GM19438 (cell line): ENCODE measurements at regions not wholly inside any gene's neighbourhood (a gene's known extent, or its start where the extent isn't known, plus 50 kb on each side); places are given as distances from the start of the nearest gene placed in this dataset.
A peak's percentile ranks its signal among the peaks of the same experiment; 100 is the strongest.

ENCODE experiments used
- ATAC-seq: cut with Tn5 transposase; IDR thresholded peaks from one replicate; pipeline ENCODE4 v1.9.1; 2021; ENCODE audit warnings: low read depth; ENCODE audit not compliant: unreplicated experiment

DNA sequence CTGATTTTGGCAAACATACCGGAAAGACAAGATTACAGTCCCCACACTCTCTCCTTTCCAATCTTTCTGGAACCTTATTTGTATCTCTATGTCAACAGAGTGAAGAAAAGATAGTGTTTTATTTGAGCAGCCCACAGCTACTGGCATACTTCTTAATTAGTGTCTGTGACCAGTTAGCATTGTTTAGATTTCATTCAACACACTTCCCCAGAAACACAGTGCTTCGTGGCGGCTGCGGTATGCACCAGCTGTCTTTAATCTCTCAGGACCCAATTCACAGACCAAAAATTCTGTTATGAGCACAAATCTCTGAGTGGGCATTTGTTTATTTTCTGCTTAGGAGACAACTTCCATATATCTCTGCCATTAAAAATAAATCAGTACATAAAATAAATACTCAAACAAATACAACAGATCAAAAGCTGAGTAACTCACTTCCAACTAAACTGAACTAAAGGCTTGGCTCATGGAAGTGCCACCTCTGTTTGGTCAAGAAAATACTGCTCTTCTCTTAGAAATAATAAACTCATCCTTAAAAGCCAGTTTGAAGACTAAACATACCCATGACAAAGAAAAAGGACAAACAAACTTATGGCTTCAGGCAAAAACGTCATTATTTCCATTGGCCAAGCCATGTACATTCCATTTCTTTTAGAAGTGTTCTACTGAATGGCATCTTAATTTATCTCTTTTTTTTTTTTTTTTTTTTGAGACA, 392.4 kb downstream of the TXNL1 start:
- no peak for ATAC-seq

- ATAC-seq: no peak
These were observed 398.0 kb downstream of the TXNL1 start for GRCh38 chr18:56240405-56240804.

GRCh38 chr18:56238576-56238975, 399.8 kb downstream of the TXNL1 start:
- no peak for ATAC-seq

- ATAC-seq: peak; percentile 79
These were observed 402.8 kb downstream of the TXNL1 start for GRCh38 chr18:56235481-56236013.

DNA sequence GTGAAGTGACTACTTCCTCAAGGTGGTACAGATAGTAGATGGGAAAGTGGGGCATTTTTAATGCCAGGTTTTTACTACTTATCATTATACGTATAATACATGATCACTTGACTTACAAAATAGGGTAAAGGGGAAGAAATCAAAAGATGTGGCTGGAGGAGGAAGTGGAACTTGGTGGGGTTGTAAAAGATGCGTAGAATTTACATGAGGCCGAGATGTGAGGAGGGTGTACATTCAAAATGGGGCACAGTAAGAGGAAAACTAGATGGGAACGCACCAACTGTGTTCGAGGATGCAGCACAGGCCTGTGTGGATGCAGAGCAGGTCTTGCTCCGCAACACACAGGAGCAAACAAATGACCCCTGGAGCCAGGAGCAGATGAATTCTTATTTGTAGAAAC, 403.3 kb downstream of the TXNL1 start:
- ATAC-seq: no peak

DNA sequence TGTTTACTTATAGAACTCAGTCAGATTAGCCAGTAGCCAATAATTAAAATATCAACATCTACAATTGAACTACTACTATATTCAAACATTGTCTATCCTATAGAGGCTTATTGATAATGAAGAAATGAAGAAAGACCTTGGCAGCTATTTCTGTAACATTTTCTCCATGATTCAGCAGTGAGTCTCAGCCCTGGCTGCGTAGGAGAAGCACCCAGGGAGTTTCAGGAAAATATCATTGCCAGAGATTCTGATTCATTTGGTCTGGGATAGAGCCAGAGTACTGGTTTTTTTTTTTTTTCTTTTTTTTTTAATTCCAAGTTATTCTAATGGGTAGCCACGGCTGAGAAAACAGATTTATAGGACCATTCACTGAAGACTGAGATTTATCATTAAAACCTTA, 404.8 kb downstream of the TXNL1 start:
- no peak for ATAC-seq

DNA sequence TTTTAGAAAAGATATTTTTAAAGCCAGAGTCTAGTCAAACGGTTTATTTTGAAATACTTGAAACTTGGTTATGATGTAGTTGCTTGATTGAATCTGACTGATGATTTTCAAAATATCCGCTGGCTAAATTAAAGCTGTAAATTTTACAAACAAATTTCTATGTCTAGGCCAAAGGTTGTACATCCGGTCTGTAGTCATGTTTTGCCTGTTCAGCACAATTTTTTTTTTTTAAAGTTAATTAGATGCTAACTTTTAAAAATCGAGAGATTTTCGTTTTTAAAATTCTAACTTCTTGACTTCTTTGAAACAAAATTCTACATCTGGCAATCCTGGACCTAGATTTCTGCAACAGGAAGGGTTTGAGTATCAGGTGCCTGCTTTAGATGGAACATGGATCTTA, 412.4 kb downstream of the TXNL1 start:
- no peak for ATAC-seq

DNA sequence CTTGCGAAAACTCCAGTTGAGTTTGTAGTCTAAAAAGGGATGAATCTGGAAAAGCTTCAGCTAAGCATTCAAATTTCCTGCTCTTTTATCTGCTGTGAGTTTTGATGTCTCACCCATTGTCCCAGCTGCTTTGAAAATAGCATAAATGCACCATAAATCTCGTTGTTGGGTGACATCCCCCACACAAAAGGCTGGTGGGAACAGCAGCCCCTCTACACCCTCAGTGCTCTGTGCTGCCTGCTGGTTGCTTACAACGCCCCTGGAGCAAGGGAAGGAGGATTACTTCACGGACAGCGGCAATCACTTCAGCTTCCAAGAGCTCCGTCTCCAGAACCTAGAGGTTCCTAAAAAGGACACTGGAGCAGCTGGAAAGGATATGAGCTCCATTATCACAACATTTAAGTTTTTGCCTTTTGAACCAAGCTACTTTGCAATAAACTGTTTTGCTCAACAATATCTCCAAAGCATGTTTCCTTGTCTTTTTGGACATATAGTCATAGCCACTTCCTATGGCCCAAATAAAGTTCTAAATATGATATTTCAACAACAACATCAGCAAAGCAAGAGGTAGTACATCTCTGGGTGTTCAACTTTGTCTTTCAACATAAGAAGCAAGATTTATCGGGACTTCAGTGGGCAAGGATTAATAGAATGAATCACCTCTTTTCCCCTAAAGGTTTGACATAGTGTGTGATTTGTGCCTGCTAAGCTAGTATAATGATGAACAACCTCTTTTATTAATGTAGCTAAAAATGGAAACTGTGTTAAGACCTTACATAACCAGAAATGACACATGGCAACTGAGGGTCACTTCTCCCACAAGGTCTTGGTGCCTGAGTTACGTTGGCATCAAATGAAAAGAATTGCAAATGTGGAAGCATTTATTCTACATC, 413.5 kb downstream of the TXNL1 start:
- ATAC-seq: no peak

GRCh38 chr18:56221195-56222065, 417.0 kb downstream of the TXNL1 start:
- ATAC-seq: no peak

DNA sequence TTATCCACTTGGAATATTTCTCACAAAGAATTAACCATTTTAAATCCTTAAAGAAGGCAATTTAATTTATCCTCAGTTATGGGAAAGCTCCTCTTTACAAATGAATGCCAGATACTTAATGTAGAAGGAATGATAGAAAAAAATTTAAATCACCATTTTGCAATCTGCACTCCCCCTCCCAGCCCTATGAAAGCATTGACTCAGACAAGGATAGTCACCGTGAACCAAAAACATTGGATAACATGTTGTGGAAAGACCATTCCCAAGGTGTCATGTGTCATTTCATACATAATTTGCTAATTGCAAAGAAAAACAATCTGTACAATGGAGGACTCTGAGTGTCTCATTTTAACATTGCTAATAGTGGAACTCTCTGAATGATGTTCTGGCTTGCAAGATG, 421.0 kb downstream of the TXNL1 start:
- ATAC-seq: no peak

DNA sequence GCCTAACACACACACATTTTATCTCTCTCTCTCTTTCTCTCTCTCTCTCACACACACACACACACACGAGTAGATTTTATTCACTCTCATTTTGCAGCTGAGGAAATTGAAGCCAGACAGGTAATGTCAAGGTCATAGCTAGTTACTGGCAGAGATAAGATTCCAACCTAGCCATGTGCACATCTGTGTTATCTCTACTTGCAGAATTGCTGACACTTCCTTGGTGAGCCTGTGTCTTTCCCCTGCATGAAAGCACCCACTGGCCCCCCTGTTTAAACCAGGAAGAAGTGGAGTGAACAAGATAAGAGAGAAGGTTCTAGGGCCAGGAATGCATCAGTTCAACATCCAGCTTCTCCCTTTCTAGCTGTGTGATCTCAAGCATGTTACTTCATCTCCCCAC, 423.7 kb downstream of the TXNL1 start:
- ATAC-seq: no peak

- no peak for ATAC-seq
These were observed 427.9 kb downstream of the TXNL1 start for GRCh38 chr18:56210520-56210919.

- no peak for ATAC-seq
These were observed 430.4 kb downstream of the TXNL1 start for GRCh38 chr18:56207989-56208388.

DNA sequence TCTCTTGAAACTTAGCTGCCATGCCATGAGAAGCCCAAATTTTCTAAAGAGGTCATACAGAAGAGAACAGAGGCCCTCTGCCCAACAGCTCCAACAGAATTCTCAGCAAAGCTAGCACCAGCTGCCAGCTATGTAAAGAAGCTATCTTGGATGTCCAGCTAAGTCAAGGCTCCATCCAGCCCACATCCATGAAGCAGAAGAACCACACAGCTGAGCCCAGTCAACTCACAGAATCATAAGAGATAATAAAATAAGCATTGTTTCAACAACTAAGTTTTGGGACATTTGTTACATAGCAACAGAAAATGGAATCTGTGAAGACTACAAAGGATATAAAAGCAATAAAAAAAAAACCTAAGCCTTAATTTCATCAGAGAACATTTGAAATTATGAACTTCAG, 434.3 kb downstream of the TXNL1 start:
- no peak for ATAC-seq

DNA sequence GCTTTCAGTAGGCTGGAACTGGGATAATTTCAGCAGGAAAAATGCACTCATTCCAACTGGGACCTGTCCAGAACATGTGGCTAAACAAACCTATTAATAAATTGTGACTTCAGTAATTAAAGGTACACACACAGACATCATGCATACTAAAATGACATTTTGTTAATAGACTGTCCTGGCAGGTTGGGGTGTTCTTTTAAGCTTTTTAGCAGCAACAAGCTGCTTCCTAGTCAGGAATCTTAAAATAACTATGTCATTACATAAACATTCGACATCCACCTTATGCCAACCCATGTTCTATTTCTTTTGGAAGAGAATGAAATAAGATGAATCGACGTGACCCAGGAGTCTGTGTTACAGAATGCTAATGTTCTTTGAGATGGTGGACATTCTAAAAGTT, 435.7 kb downstream of the TXNL1 start:
- no peak for ATAC-seq

- no peak for ATAC-seq
These were observed 437.9 kb downstream of the TXNL1 start for GRCh38 chr18:56200381-56200911.

DNA sequence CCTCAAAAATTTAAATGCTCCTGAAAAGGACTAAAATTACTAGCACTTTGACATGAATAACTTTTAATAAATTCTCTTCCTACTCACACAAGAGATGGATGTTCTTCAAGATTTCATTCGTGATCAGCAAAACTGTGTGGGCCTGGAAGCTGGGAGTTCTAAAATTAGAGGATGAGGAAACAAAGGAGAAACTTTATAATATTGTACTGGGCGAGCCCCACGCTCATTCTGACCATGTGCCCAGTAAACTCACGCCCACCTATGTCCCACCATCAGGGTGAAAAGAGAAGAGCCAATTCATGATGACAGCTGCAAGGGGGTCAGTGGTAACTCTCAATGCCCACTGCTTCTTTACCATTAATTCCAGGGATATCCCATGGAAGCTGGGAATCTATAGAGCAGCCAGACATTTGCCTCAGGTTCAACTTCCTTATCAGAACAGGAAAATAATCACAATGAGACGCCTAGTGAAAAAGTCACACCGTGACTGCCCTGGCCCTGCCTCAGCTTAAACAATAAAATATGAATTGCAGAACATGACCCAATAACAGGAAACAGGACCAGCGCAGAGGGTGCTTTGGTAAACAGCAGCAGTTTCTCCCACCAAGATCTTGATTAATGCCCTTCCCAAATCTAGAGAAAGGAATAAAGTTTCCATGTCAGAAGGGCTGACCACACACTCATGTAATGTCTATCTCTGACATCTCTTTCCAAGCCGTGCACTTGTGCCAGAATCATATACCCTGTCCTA, 438.6 kb downstream of the TXNL1 start:
- no peak for ATAC-seq

- no peak for ATAC-seq
These were observed 441.0 kb downstream of the TXNL1 start for GRCh38 chr18:56197241-56197859.

DNA sequence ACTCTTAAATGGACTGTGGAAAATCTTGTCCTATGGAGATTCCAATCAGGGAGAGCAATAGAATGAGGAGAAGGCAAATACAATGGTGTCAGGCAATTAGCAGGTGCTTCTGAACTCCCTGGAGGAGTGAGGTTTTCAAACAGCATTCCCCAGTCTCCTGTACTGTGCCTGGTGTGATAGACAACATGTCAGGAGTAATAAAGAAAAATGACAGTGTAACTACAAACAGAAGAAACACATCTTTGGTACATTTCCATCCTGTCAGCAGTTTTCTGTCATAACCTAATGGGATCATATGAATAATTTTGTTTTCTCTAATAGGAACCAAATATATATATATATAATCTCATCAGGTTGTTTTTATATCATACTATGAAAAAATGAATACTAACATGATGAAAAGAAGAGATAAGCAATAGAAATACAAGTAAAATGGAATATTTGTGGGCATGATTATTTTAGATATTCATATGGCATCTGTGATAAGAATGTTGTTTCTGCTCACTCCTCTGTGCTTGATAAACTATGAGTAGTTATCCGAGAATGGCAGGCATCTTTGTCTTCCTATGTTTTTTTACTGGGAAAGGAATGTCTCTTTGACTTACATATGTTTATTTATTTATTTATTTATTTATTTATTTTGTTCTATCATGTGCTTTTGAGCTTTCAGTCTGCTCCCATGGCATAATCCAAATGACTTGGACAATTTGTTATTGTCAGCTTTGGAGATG, 441.7 kb downstream of the TXNL1 start:
- no peak for ATAC-seq
